Stimulated activated CD8-positive, alpha-beta memory T cell treated with anti-CD3 and anti-CD28 coated beads, Interleukin-12 subunit alpha, Interleukin-12 subunit beta, amount 100 ng/mL, for 24 hours (primary cell): ENCODE measurements at regions not wholly inside any gene's neighbourhood (a gene's known extent, or its start where the extent isn't known, plus 50 kb on each side); places are given as distances from the start of the nearest gene placed in this dataset.

Experiments
- DNase-seq: peaks from one replicate; pipeline ENCODE4 v3.0.0-alpha.2; 2020; ENCODE audit errors: extremely low read depth

DNA sequence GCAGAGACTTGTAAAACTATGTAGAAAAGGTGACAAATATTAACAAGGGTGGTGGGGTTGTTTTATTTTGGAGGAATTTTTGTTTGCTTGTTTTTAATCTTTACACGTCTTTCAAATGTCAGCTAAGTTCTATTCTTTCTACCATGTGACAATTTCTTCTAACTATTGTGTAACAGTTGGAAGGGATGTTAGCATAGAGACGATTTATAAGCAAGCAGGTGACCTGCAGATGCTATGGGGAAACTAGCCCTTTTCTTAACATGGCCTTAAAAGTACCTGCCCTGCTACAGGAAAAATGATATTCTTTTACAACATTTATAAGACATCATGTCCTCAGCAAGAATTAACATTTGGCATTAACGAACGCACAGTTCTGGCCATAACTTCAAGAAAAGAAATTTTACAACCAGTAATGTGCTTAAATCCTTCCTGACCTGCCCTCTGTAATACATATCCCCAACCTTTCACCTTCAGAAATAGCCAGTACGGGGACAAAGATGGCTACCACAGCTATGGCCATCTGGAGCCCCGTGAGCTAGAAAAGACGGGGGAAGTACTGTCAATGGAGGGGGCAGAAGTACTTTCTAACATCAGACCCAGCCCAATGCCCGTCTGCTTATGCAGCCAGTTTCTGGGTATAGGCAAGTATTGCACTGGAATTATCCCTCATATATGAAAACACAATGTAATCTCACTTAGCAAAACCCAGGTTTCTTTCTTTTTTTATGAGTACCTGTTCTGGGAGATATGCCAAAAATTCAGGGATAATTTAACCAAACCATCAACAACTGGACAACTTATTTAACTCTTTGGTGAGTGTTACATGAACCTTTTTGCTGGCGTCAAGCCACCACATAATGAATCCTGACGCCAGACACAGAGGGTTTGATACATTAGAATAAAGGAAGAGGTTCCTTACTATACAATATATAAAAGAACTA lies 67.7 kb upstream of the NR2F2 start:
- no peak for DNase-seq

DNA sequence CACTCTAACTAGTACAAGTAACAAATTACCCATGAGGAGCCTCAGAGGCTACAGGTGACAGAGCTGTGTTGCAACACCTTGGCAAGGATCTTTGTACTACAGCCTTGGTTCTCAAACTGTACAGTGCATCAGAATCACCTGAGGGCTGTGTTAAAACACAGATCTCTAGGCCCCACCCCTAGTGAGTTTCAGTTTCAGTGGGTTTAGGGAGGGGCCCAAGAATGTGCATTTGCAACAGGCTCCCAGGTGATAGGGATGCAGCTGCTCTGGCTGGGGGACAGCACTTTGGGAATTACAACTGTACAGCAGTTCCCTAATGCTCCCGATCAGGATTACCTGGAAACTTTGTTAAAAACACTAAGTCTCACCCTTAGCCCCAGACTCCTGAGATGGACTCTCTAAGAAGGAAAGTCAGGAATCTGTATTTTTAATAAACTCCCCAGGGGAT lies 66.1 kb upstream of the NR2F2 start:
- DNase-seq = no peak

DNA sequence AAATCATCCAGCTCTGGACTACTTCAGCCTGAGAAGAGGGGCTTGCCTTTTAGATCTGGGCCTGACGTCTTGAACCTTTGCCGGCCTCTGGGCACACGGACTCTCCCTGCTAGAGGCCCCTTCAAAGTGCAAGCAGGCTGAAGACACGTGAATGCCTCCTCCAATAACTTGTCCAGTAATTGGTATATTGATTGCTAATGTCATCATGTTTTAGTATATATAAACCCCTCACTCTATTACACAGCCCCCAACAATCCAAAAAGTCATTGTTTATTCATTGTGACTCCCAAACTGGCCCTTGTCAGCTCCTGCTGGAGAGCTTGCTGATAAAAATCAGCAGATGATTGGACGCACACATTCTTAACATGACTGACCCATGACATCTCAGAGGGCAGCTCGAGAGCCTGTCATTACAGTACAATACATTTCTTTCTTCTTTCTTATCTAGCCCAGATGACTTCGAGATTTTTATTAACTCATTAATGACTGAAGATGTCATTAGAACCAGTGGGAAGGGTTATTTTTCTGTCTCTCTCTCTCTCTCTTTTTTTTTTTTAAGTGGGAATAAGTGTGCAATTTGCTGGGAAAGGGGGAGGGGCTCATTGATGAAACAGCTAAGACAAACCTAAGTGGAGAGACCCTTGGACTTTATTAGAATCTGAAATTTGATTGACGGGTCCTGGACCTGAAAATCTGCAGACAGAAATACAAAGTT lies 65.5 kb upstream of the NR2F2 start:
- DNase-seq = no peak

DNA sequence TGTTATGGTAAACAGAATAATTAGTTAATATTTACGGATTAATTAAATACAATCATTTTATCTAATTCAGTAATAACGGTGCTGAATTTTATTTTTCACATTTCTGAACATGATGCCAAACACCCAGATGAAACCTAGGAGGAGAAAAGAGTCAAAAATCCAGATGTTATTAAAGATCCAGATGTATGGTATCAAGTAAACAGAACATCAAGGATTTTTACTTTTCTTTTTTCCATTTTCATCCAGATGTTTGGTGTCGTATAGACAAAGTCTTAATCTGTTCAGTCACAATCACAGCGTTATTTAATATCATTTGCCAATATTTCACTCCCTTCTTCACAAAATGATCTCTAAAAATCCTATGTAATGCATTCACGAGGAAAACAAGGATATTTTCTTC lies 64.0 kb upstream of the NR2F2 start:
- DNase-seq = no peak

DNA sequence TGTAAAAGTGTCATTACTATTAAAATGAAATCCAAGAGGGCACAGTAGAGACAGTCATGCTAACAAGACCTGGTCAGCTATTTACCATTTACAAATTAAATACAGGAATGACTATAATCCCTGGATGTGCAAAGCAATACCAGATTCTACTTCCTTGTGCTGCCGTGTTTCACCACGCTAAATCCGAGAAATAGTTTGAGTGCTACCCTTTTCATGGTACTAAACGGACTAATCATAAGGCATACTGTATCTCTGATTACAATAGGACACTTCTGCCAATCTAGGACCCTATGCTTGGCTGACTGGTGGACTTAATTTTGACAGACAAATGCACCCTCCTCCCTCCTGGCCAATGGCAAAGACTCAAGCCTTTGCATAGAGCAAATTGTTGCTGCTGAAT lies 63.0 kb upstream of the NR2F2 start:
- DNase-seq = no peak

DNA sequence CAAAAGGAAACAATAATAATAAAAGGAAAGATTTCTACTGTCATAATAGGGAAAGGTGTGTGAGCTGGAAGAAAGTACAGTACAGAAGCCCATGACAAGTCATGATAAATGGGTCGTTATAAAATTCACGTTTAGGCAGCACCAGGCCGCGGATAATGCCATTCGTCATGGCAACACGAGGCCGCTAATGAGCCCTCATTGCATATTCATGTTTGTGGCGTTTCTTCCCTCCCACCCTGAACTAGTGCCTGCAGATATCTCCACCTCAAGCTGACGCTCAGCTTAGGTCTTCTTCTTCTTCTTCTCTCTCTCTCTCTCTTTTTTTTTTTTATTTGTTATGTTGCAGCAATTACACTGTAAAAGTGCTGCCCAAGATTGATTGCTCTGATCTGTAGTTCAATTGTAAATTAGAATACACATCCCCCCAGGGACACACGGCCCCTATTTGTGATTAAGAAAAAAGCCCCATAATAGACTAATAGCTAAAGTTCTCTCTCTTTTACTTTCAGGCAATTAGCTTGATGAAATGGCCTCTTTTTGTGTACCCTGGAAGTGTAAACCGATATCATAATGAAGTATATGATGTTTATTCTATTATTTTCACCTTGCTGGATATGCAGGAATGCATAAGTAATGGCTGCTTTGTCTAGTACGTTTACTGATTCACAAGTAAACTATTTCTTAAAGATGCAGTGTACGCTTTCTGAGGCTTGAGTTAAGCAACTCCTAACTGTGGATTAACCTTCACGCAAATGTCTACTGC lies 61.9 kb upstream of the NR2F2 start:
- no peak for DNase-seq

DNA sequence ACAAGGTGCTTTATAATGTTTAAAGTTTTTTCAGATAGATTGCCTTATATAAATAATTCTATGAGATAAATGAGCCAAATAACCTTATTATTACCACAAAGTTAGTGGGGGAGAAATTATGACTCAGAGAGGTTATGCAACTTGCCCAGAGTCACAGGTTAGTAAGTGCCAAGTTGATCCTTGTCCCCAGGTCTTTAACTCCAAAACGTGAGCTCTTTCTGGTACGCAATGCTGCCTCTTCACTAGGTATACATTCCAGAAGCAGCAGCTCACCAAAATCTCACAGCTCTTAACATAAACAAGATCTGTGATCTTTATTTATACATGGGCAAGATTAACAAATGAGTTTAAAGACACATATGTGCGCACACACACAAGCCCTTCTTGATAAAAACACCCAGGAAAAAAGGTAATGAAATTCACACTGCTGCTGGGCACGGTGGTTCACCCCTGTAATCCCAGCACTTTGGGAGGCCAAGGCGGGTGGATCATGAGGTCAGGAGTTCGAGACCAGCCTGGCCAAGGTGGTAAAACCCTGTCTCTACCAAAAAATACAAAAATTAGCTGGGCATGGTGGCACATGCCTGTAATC lies 59.8 kb upstream of the NR2F2 start:
- DNase-seq = no peak

DNA sequence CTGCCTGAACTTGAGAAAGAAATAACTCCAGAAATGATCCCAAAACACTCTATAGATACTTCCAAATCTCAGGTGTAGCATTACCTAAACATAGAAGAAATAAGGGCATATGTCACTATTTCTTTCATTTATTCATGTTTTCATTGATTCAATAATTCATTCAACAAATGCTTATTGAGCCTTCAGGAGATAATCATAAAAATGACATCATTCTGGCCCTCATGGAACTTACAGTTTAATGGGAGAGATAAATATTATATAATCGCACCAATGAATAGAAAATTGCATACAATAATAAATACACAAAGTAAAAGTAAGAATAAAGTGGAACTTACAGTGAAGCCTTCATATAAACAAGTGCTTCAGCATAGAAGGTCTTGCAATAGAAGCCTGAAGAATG lies 58.1 kb upstream of the NR2F2 start:
- no peak for DNase-seq

DNA sequence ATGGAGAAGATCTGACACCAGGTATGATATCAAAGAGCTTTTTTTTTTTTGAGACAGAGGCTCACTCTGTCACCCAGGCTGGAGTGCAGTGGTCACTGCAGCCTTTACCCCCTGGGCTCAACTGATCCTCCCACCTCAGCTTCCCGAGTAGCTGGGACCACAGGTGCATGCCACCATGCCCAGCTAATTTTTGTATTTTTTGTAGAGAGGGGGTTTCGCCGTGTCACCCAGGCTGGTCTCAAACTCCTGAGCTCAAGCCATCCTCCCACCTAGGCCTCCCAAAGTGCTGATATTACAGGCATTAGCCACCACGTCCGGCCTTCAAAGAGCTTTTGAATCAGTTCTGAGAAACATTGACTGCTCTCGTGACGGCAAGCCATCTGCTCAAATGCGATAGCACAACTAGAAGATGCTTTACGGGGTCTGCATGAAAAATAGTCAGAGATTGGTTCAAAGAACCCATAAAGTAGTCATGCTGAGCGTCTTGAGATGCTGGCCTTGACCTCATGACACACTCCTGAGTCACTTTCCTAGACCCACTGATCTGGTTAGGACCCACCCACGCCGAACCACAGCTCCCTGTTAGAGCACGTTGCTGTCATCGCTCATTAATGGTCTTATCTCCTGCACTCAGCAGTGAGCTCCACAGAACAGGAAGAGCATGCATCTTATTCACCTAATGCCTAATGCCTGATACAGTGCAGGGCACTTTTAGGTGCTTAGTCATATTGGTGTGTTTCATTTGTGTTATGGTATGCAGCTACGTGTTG lies 57.0 kb upstream of the NR2F2 start:
- DNase-seq = peak; percentile 3

DNA sequence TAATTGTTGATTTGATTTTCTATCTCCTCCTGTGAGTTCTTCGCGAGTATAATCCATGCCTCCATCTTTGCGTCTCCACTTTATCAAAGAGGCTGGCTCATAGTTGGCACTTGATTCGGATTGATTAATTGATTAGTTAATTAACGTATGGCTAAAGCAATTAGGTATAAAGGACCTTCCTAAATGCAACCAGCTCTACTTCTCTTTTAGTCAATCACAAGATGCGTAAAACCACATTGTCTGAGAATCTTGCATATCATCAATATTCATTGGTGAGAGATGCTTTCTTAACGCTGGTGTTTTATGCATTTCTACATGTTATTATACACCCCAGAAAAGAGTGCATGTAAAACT lies 56.4 kb upstream of the NR2F2 start:
- no peak for DNase-seq

DNA sequence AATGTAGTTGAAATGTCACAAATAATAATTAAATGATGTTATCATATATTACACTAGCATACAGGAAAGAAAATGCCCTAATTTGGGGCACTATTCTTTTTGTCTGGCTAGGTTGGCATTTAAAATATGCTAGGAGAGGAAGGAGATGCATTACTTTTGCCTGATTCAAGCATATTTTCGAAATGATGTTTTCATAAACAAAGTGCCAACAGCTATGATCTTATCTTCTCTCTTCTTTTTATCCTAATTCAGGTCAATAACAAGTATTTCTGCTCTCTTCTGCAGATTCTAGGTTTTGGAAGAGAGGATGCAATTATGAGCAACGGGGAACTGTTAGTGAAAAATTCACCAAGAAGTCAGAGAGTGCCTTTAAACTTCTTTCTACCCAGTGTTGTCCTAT lies 55.8 kb upstream of the NR2F2 start:
- no peak for DNase-seq

DNA sequence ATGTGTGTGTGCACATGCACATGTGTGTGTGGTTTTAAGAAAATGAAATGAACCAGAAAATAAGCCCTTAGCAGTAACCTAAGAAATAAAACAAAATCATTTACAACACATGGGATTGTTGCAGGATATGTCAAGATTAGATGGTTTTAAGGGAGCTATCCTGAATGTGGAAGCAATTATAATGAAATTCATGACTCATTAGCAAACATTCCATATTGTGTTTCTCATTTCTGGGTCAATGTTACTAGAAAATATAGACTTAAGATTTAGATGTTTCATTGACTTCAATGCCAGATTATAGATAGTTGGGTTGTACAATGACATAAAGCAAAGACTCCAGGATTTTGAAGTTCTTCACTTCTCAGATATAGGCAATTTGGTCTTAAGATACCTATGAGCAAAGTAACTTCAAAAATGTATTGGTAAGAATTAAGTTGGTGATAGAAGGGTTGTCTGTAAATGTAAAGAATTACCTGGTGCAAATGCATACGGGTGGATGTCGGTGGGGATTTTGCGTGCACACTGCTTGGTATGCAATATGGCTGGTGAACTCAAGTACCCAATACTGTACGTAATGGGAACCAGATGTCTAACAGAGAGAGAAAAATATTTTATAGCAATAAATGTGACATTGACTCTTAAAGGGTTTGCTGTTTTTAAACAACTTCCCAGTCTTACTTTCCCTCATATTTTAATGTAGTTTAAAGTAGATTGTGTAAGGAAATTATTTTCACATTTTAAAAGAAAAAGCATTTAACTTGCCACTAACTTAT lies 53.9 kb upstream of the NR2F2 start:
- no peak for DNase-seq
